CD4-positive, alpha-beta T cell treated with Interleukin-21 for 1 hour (primary cell): ENCODE measurements at regions not wholly inside any gene's neighbourhood (a gene's known extent, or its start where the extent isn't known, plus 50 kb on each side); places are given as distances from the start of the nearest gene placed in this dataset.
"Not testable (repeated sequence)": the region's sequence is repeated elsewhere in the genome, so short reads cannot be mapped to it uniquely, and the experiment has no call there.

Experiments
- DNase-seq: peaks from one replicate; pipeline ENCODE4 v3.0.0-alpha.2; 2020

GRCh38 chr3:153269730-153270129 lies 107.7 kb downstream of the RAP2B start:
- DNase-seq = no peak

- DNase-seq = no peak
Observed at GRCh38 chr3:153273217-153273616, 111.2 kb downstream of the RAP2B start.

DNA sequence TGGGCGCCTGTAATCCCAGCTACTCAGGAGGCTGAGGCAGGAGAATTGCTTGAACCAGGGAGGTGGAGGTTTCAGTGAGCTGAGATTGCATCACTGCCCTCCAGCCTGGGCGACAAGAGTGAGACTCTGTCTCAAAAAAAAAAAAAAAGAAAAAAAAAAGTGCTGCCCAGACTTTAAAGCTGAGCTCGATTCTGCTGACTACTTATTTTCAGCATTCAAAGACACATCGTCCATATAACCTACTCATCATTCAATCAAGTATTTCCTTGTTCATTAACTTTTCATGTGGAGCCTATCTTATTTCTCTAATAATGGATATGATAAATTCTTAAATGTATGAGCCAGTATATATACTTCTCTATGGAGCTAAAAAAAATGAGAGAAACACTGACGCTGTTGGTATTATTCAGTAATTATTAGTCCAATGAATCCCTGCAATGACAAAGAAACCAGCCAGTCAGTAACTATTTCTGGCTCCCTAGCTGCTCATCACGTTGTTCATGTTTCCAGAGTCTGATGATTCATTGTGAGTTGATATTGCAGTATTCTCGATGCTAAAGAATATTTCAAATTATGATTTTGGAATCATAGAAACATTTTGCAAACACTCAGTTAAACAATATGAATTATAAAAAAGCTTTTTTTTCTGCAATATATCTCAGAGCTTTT lies 111.9 kb downstream of the RAP2B start:
- no peak for DNase-seq

- no peak for DNase-seq
Observed at GRCh38 chr3:153274561-153274960, 112.5 kb downstream of the RAP2B start.

GRCh38 chr3:153275514-153275913 lies 113.5 kb downstream of the RAP2B start:
- DNase-seq = no peak

- DNase-seq = no peak
Observed at GRCh38 chr3:153277029-153277428, 115.0 kb downstream of the RAP2B start.

- not testable (repeated sequence) for DNase-seq
Observed at GRCh38 chr3:153281236-153281997, 119.4 kb downstream of the RAP2B start.

- DNase-seq = no peak
Observed at GRCh38 chr3:153282355-153282754, 120.3 kb downstream of the RAP2B start.

DNA sequence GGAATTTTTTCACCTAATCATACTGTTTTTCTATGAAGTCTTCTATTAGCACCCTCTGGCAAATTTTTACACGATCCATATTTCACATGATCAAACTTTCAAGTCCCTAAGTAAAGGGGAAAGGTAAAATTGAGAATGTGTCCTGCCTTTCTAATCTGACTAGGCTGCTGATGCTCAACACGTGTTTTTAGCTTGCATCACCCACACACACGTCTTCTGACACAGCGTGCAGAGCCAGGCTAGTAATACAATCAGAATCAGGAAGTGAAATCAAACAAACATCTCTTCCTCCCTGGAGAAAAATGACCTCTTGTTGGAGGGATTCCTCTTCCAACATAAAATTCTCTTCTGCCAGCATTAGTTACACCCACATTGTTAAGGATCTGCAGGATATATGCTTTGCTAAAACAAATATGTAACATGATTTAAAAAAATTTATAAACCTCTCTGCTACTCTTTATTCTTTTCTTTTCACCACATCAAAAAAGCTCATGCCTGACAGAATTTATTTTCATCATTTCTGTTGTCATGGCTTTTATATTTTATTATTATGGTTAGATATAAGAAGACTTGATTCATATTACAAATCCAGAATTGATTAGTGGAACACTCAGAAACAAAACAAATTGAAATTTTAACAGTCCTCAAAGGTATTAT lies 122.4 kb downstream of the RAP2B start:
- peak; percentile 36 for DNase-seq

- DNase-seq = no peak
Observed at GRCh38 chr3:153285194-153285641, 123.2 kb downstream of the RAP2B start.

DNA sequence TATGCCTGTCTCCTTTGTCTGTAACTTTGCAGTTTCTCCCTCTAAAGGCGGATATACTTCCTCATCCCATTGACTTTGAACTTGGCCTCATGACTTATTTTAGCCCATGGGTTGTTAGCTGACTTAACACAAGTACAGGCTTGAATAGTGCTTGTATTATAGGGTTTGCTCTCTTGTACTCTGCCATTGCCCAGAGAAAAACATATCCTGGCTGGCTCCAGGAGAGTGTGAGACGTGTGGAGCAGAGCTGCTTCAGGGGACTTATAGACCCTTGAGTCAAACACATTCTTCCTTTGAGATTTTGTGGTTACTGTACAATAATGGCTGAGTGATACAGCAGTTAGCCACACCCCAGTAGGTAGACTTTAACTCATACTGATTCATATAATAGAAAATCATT lies 124.0 kb downstream of the RAP2B start:
- DNase-seq = no peak

DNA sequence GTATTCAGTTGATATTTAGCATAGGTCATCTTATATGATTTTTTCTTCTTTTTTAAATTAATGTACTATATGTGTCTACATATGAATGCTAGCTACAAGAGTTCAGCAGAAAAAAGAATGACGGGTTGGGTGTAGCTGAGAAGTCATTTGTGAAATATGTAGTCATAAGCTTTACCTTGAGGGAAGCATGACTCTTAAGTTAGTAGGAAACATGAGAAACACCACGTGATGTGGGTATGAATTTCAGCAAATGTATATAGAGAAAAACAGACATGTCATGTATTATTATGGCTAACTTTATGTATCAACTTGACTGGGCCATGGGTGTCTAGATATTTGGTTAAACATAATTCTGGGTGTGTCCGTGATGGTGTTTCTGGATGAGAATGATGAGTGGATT lies 125.0 kb downstream of the RAP2B start:
- no peak for DNase-seq

DNA sequence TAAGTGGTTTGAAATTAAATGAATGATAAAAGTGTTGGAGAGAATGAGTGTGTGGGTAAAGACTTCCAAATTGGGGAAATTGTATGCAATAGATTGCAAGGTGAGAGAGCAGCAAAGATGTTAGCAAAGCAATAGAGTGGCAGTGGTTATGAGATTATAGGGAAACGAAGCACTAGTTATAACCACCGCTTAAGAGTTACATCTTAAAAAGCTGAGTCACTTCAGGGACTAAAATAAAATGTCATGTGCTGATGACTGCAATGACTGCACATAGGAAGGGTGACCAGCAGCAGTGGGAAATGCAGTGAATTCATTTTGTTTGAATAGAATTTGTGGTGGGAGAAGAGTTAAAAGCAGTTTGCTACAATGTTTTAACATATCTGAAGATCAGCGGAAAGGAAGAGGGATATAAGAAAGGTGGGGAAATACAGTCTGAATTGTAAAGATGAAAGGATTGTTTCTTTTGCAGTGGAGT lies 127.3 kb downstream of the RAP2B start:
- DNase-seq = no peak

- DNase-seq = peak; percentile 55
Observed at GRCh38 chr3:153290268-153291015, 128.4 kb downstream of the RAP2B start.

DNA sequence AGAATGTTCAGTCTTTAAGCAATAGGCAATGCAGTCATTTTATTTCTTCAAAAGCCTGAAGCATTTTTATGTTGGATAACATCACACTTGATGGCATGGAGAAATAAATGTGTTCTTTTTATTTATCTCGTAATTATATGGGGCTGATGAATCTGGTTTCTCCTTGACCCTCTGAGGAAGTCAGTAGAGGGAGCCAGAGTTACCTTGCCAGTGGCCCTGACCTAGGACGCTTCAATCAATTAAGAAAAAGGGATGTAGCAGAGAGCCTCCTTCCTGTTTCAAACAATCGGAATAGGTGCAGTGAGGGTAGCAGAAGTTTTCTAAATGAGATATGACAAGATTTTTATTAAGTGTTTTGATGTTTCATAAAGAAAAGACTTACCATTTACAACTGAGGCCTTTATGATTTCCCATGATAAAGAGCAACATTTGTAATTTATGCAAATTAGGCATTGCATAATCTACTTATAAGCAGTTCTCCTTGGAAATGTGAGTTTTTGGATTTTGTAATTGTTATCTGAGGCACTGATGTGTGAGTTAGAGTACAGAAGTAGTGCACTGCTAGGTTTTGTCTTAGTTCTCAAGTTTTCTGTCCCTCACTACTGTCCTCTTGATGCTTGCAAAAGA lies 129.1 kb downstream of the RAP2B start:
- peak; percentile 51 for DNase-seq

DNA sequence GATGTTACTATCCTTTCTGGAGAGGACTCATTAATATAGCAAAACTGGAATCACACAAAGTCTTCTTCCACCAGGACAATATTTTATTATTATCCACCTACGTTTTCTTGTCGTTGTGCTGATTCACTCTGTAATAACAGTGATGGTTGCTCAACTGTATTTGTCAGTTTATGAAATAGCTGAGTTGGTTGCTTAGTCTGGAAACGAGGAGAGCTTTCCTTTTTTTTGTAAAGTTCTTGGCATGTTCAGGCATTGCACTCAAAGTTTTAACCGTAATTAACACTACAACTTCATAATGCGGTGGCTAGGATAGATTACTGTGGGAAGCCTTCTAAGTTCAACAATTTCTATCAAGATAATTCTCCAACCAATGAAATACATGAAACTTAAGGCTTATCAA lies 131.2 kb downstream of the RAP2B start:
- no peak for DNase-seq

GRCh38 chr3:153295901-153296300 lies 133.9 kb downstream of the RAP2B start:
- no peak for DNase-seq

DNA sequence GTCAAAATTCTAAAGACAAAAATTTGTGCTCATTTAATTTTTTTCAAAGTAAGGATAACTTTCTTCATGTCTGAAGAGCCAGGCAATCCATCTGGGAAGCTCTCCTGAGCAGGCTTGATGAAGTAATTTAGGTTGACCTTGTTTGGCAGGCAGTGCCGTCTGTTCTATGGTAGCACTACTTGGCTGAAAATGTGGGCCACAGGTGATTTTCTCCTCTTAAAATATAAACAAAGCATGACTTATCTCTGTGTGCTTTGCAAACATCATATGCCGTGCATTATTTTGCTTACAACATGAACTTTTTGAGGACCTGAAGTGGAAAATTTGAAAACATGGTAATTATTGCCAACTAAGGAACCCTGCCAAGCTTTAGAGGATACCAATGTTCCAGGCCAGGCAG lies 143.2 kb downstream of the RAP2B start:
- no peak for DNase-seq

GRCh38 chr3:153311541-153311940 lies 149.5 kb downstream of the RAP2B start:
- DNase-seq = no peak

GRCh38 chr3:153313302-153313965 lies 151.4 kb downstream of the RAP2B start:
- DNase-seq = no peak

GRCh38 chr3:153314038-153314437 lies 152.0 kb downstream of the RAP2B start:
- DNase-seq = no peak

- DNase-seq = no peak
Observed at GRCh38 chr3:153315781-153316180, 153.8 kb downstream of the RAP2B start.
